Ishikawa (cell line): ENCODE measurements at regions not wholly inside any gene's neighbourhood (a gene's known extent, or its start where the extent isn't known, plus 50 kb on each side); places are given as distances from the start of the nearest gene placed in this dataset.

Experiments
- CEBPB ChIP-seq: IDR thresholded peaks from 2 replicates; pipeline ENCODE4 v1.6.1; 2012
- CREB1 ChIP-seq: IDR thresholded peaks from 2 replicates; pipeline ENCODE4 v1.6.1; 2012; ENCODE audit warnings: low read depth
- MAX ChIP-seq: IDR thresholded peaks from 2 replicates; pipeline ENCODE4 v1.6.1; 2012
- RAD21 ChIP-seq: IDR thresholded peaks from 2 replicates; pipeline ENCODE4 v1.6.1; 2012; ENCODE audit warnings: low read depth
- REST ChIP-seq: IDR thresholded peaks from 2 replicates; pipeline ENCODE4 v1.6.1; 2012; ENCODE audit warnings: low read depth, mild to moderate bottlenecking
- TAF1 ChIP-seq: IDR thresholded peaks from 2 replicates; pipeline ENCODE4 v1.6.1; 2012; ENCODE audit warnings: low read depth, mild to moderate bottlenecking
- TCF12 ChIP-seq: IDR thresholded peaks from 2 replicates; pipeline ENCODE4 v1.6.1; 2012; ENCODE audit warnings: low read depth
- YY1 ChIP-seq: IDR thresholded peaks from 2 replicates; pipeline ENCODE4 v1.6.1; 2012; ENCODE audit warnings: low read depth

- TF ChIP-seq TAF1 (no peak), CREB1 (no peak), CEBPB (no peak), RAD21 (no peak), YY1 (no peak), REST (no peak), MAX (no peak), TCF12 (no peak)
These were observed 384.7 kb downstream of the FIGN start for GRCh38 chr2:163351143-163351542.
